KOPT-K1 (cell line): ENCODE measurements at regions not wholly inside any gene's neighbourhood (a gene's known extent, or its start where the extent isn't known, plus 50 kb on each side); places are given as distances from the start of the nearest gene placed in this dataset.

Experiments used
- H3K27ac ChIP-seq: fragments of 200-600 bp; sonication (generic); 2 replicates; pipeline ENCODE4 v1.5.1; 2016; ENCODE audit warnings: antibody characterized with exemption, mild to moderate bottlenecking, low read depth, low read length; ENCODE audit not compliant: poor library complexity, severe bottlenecking
- H3K36me3 ChIP-seq: fragments of 200-600 bp; sonication (generic); 2 replicates; pipeline ENCODE4 v1.5.1; 2017; ENCODE audit warnings: antibody characterized with exemption, mild to moderate bottlenecking, low read length, moderate library complexity; ENCODE audit not compliant: insufficient read depth
- H3K9me3 ChIP-seq: fragments of 200-600 bp; sonication (generic); 2 replicates; pipeline ENCODE4 v1.5.1; 2017; ENCODE audit warnings: antibody characterized with exemption, low read length, mild to moderate bottlenecking; ENCODE audit not compliant: insufficient read depth, poor library complexity, severe bottlenecking

- no peaks in the 10 kb centered on the region for H3K36me3 ChIP-seq
- no peaks in the 10 kb centered on the region for H3K9me3 ChIP-seq
- H3K27ac ChIP-seq = peak overlapping the region; percentile 56
Measured at GRCh38 chr10:31603235-31604087, 284.4 kb downstream of the ZEB1 start.

GRCh38 chr10:31602541-31603234, 283.7 kb downstream of the ZEB1 start:
- H3K27ac ChIP-seq = peak overlapping the region; percentile 56
- H3K9me3 ChIP-seq = no peaks in the 10 kb centered on the region

GRCh38 chr10:31601136-31601535, 282.1 kb downstream of the ZEB1 start:
- H3K9me3 ChIP-seq = no peaks in the 10 kb centered on the region
- H3K36me3 ChIP-seq = no peaks in the 10 kb centered on the region
- no peak overlapping the region for H3K27ac ChIP-seq

More at GRCh38 chr10:31602541-31603234, 283.7 kb downstream of the ZEB1 start:
- H3K36me3 ChIP-seq = no peaks in the 10 kb centered on the region

- no peak overlapping the region for H3K27ac ChIP-seq
- no peaks in the 10 kb centered on the region for H3K9me3 ChIP-seq
- no peaks in the 10 kb centered on the region for H3K36me3 ChIP-seq
Measured at GRCh38 chr10:31599626-31600504, 280.8 kb downstream of the ZEB1 start.

GRCh38 chr10:31596765-31597164, 277.7 kb downstream of the ZEB1 start:
- Histone ChIP-seq H3K36me3 (no peaks in the 10 kb centered on the region), H3K27ac (no peak overlapping the region)

GRCh38 chr10:31595992-31596391, 277.0 kb downstream of the ZEB1 start:
- Histone ChIP-seq H3K27ac (no peak overlapping the region), H3K36me3 (no peaks in the 10 kb centered on the region), H3K9me3 (peaks cover 12% of the 10 kb centered on the region)

More at GRCh38 chr10:31596765-31597164, 277.7 kb downstream of the ZEB1 start:
- peaks cover 10% of the 10 kb centered on the region for H3K9me3 ChIP-seq

- no peaks in the 10 kb centered on the region for H3K36me3 ChIP-seq
- peaks cover 12% of the 10 kb centered on the region for H3K9me3 ChIP-seq
- no peak overlapping the region for H3K27ac ChIP-seq
Measured at GRCh38 chr10:31594347-31594873, 275.4 kb downstream of the ZEB1 start.

GRCh38 chr10:31593124-31593523, 274.1 kb downstream of the ZEB1 start:
- H3K9me3 ChIP-seq = peaks cover 12% of the 10 kb centered on the region
- no peak overlapping the region for H3K27ac ChIP-seq
- no peaks in the 10 kb centered on the region for H3K36me3 ChIP-seq

- Histone ChIP-seq H3K36me3 (no peaks in the 10 kb centered on the region), H3K9me3 (peaks cover 12% of the 10 kb centered on the region), H3K27ac (no peak overlapping the region)
Measured at GRCh38 chr10:31591569-31591968, 272.6 kb downstream of the ZEB1 start.

- no peaks in the 10 kb centered on the region for H3K36me3 ChIP-seq
- no peak overlapping the region for H3K27ac ChIP-seq
- H3K9me3 ChIP-seq = peaks cover 12% of the 10 kb centered on the region
Measured at GRCh38 chr10:31590023-31590800, 271.2 kb downstream of the ZEB1 start.

- Histone ChIP-seq H3K27ac (no peak overlapping the region), H3K36me3 (no peaks in the 10 kb centered on the region), H3K9me3 (peaks cover 12% of the 10 kb centered on the region)
Measured at GRCh38 chr10:31587691-31588090, 268.7 kb downstream of the ZEB1 start.

- H3K27ac ChIP-seq = no peak overlapping the region
- H3K9me3 ChIP-seq = peaks cover 5% of the 10 kb centered on the region
- no peaks in the 10 kb centered on the region for H3K36me3 ChIP-seq
Measured at GRCh38 chr10:31586723-31587638, 268.0 kb downstream of the ZEB1 start.

GRCh38 chr10:31584876-31585275, 265.9 kb downstream of the ZEB1 start:
- Histone ChIP-seq H3K36me3 (no peaks in the 10 kb centered on the region), H3K27ac (no peak overlapping the region), H3K9me3 (no peaks in the 10 kb centered on the region)
